HPDE6-E6E7 (cell line): ENCODE measurements at regions not wholly inside any gene's neighbourhood (a gene's known extent, or its start where the extent isn't known, plus 50 kb on each side); places are given as distances from the start of the nearest gene placed in this dataset.

Source experiments
- DNase-seq: peaks from one replicate; pipeline ENCODE4 v3.0.0; 2011; ENCODE audit warnings: missing footprints; ENCODE audit errors: extremely low spot score

DNA sequence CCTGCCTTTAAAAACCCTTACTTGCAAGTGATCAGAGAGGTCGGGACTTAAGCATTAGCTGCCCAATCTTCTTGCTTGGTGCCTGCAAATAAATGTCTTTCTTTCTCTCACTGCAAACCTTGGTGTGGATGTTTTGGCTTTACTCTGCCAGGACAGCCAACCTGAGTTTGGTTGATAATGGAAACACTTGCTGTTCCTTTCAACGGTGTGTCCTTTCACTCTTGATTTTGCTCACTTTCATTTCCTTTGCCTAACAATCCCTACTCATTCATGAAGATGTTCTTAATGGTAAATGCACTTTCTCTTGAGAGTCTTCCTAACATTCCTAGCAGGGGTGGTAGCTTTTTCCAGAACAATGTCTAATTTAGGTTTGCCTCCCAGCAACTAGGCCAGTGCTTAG, 366.2 kb downstream of the HRH4 start:
- DNase-seq: no peak

DNA sequence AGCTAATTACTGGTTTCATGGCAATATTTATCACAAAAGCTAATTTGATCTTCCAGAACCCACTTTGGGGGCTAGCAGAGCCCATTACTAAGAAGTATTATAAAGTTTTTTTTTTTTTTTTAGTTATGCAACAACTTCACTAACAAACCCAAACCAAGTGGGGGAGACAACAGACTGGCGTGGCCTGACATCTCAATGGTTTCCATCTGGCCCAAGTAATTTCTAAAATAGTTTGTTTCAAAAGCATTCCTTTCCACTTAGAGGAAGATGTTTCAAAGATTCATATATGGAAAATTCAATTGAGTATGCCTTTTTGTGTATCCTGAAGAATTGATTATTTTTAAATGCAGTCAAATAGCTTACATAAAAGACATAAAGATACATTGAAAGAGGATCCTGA, 367.1 kb downstream of the HRH4 start:
- no peak for DNase-seq

DNA sequence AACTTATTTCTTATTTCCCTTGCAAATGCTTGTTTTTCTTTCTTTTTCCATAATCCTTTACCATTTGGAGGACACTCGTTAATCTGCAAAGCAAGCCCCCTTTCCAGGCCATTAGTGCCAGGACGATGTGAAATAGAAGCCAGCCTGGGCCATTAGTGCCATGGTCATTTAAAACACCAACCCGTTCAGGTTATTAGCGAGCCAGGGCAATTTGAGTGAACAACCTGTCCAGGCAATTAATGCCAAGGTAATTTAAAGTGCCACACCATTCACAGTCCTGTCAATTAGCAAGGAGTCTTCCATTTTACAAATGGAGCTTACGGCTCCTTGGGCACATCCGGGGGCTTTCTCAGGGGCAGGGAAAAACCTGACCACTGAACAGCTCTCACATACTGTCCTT, 370.6 kb downstream of the HRH4 start:
- no peak for DNase-seq

DNA sequence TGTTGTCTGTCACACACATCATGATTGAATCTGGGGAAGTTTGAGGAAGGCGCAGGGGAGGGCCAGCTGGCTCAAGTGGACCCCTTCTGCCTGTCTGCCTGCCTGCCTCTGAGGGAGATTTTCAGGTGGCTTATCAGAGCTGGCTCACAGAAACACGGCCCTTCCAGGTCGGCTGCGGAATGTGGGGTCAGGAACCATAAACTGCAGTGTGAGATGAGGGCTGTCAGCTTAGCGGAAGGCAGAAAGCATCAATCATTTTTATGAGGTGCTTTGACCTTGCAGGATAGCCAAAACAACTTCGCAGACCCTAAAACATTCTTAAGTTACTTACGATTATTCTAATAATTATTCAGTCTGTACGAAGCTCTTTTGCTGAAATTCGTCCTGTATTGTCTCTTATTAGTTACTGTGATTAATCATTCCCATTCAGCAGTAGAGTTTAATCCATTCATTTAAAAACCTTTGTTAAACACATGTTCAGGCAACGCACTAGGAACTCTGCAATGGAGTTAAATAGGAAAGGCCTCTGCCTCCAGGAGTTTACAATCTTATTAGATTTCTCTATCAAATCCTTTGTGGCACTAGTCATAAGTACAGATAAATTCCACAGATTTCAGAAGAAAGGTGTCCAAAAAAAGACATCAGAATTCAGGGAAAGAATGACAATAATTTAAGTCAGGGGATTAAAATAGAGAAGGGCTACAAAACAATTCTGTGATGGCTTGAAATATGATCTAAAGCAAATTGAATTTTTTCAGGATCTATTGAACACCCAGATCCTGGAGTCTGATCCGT, 371.6 kb downstream of the HRH4 start:
- DNase-seq: no peak

DNA sequence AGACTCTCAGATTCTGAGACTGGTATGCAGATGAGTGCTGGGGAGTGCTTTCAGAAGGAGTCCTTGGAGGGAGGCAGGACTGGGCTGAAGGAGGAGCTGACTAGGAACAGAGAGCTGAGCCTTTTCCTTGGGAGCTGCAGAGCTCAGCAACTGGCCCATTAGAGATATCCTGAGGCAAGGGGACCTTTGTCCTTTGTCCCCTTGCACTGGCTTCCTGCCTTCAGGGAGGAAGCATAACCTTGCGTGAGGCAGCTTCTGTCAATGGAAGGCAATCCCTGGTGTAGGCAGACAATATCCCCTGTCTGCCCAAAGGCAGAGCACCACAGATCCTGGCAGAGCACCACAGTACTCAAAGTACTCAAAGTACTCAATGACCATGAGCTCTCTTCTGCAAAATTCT, 375.3 kb downstream of the HRH4 start:
- no peak for DNase-seq

DNA sequence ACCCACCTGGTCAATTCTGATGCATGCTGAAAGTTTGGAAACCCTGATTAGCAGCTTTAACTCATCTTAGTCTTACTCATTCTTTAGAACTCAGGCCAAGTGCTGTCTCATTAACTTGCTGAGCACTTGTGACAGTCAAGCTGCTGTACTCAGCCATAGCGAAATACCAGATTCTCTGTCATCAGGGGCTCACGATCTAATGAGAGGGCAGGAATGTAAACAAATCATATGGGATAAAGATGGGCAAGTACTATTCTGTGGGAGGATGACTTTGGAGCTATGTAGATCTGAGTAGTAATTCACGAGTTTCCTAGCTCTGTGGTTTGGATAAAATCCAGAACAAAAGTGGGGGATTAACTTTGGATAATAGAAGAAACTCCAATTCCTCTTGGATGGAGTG, 376.6 kb downstream of the HRH4 start:
- no peak for DNase-seq

DNA sequence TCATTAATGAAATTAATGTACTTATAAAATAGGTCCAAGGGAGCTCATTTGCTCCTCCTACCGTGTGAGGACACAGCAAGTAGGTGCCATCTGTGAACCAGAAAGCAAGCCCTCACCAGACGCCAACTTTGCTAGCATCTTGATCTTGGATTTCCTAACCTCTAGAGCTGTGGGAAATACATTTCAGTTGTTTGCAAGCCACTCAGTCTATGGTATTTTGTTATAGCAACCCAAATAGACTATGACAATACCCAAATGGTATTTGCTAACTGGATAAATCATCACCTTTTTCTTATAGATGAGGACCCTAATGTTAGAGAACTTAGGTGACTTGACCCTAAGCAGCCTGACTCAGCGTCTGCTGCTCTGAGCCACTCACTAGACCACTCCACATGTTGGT, 379.6 kb downstream of the HRH4 start:
- no peak for DNase-seq

DNA sequence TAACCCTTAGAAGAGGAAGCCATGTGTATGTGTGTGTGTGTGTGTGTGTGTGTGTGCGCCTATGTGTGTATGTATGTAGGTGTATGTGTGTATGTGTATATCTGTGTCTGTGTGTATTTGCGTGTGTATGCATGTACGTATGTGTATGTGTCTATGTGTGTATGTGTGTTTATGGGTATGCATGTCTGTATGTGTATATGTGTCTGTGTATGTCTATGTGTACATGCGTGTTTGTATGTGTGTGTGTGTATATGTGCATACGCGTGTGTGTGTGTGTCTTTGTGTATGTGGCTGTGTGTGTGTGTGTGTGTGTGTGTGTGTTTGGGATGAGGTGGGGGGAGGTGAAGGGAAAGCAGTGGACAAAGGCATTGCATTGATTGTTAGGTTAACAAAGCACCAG, 380.2 kb downstream of the HRH4 start:
- no peak for DNase-seq

DNA sequence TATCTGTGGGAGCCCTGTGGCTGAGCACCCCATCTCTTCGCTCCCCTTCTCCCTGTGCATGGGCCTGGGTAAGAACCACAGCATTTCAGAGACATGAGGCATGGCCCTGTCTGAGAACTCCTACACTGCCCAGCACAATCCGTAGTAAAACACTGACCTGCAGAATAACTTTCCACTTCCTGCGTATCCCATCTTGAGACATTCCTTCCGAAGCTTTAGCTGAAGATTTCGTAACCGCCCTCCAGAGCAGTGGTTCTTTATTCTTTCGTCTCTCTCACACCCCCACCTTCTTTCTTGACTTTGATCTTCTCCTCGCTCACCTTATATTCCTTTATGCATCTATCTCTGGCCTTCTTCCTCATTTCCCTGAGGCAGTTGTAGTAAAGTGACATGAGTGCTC, 381.1 kb downstream of the HRH4 start:
- DNase-seq: no peak

DNA sequence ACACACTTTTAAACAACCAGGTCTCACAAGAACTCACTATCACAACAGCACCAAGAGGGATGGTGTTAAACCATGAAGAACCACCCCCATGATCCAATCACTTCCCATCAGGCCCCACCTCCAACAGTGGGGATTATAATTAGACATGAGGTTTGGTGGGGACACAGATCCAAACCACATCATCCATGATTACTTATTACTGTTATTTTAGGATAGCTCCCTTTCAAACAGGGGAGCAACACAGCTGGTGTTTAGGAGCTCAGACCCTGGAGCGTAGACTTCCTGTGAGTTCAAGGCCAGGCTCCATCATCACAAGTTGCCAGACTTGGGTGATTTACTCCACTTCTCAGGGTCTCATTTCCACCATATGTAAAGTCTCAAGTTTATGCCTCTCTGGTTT, 382.7 kb downstream of the HRH4 start:
- no peak for DNase-seq

DNA sequence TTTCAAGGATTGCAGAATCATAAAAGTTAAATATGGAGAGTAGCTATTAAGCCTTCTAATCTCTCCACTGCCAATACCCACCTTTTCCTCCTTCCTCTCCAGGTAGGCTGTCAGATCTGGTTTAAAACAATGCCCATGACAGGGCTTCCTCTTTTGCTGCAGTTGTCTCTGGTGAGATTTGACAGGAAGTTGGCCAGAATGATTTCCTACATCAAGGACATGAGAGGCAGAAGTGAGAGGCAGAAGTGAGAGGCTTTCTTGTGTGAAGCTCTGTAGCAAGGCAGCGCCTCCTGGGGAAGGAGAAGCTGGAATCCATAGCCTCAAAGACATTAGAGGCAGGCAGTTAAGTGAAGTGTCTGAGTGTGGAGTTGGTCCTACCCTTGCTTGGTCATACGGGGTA, 385.7 kb downstream of the HRH4 start:
- DNase-seq: no peak

DNA sequence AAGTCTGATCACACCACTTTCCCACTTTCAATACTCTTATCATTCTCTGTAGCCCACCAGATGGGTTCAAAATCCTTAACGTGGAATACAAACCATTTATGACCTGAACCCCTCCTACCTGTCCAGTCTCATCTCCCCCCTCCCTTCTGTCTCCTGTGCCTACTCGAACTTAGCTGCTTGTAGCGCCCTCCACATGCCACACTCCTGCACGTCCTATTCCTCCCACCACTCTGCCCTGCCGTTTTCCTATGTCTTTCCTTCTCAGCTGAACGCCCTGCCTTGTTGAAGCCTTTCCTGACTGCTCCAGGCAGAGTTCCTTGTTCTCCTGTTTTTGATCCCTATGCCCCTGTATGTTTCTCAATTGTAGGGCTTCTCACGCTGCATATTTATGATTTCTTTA, 390.1 kb downstream of the HRH4 start:
- DNase-seq: no peak

DNA sequence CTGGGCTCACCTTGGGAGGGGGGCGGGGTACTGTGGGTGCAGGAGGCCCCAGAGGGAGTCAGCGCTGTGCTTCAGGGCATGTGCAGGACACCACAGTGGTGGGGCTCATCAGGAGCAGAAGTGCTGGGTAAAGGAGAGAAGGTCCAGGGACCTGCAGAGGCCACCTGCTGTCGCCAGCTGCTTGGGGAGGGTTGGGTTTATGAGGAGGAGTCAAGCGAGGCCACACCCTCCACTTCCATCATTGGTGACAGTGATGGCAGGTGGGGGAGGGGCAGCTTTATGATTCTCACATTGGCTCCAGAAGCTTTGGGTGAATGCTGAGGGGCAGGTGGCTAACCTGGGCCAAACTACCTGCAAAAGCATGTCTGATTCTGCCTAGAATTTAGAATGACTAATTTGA, 392.6 kb downstream of the HRH4 start:
- no peak for DNase-seq

DNA sequence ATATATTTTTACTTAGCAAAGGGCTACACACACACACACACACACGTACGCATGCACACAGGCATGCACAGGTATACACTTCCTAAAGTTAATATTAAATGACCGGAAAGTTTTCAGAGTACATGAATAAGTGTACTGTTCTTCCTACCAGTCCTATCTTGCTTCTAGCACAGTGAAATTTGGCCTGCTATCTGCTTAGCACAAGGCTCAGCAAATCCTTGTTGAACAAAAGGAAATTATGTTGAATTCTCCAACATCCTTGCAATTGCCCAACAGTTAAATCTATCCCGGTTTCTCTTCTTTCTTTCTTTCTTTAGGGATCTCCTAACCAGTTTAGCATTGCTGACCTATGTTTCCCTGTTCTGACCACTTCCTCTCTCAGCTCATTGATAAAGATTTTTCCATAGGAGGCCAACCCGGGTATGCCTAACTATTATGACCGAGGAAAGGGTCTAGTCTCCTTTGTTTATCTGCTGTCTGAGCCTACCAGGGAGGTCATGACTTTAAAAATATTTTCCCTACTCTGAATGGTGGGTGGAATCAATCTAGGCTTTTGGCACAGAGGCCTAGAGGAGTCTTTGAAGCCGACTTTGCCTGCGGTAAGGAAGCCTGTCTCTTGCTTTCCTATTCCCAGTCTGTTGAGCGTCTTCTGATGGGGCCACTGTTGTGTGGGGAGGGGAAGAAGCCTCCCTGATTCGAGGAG, 400.7 kb downstream of the HRH4 start:
- DNase-seq: no peak

DNA sequence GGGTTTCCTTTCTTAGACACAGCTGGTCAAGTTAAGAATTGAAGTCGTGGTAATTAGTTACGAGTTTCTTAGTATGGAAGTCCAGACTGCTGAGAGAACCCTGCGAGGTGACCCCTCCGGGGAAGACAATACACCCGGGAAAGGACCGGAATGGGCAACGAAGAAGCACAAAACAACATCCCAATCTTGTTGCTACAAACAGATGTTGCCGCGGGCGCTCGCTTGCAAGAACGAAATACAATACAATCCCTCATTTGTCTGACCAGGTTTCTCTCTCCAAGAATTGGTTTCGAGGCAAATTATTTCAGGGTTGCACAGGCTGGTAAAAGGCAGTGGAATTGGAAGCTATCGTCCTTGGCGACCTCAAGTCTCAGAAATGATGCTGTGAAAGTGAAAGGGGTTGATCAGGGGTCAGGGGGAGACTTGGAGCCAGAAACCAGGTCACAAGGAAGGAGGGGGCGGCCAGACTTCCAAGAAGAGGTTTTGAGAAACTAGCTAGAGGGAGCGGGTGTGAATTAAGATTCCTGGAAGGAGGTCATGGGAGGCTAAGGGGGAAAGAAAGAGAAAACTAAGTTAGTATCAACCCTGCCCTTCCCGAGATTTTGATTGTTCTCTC, 401.9 kb downstream of the HRH4 start:
- DNase-seq: no peak

DNA sequence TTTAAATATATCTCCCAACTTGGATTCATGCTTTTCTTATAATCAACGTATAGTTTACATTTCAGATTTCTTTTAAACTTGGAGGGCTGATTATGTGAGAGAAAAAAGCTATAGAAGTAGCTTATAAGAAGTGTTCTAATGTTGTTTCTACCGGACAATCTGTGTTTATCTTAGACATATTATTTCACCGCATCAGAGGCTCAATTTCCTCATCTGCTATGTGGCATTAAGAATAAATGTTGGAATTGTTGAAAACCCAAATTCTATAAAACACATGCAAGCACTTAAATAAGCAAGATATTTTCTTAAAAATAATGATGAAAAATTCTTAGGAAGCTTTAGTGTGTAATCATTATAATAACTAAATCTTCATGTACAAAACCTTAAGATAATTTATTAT, 407.9 kb downstream of the HRH4 start:
- DNase-seq: no peak

DNA sequence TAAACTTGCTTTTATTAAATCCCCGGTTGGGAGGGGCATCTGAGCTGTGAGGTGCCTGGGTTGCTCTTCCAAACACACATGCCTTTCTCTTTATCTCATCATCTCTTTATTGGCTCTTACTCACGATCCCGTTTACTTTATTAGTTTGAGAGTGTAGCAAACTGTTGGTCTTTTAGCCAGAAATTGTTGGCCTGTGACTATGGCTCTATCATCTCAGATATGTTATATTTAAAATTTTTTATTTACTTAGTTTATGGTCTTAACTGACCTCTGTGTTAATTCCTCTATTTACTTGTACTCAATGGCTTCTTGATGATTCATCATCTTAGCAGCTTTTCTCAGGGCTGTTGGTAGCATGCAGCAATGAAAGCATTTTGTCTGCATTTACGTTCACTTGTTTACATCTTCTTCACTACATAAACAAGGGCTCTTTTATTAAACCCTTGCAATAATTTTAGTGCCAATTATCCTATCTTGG, 408.4 kb downstream of the HRH4 start:
- no peak for DNase-seq

DNA sequence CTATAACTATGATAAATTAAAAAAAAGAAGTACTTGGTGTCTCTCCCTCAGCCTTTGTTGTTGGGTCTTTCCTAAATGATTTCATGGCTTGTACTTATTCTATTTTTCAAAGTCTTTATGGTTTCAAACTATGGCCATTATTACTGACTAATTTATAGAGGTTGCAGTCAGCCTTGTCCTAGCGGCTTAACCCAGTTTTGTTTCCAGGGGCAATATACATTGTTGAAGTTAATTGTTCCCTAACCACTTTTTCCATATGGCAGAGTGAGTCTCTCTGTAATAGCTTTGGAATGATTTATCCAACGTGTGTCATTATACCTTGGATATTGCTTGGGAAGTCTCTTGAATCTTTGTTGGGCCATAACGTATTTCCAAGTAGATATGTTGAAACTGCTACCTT, 408.8 kb downstream of the HRH4 start:
- DNase-seq: no peak

DNA sequence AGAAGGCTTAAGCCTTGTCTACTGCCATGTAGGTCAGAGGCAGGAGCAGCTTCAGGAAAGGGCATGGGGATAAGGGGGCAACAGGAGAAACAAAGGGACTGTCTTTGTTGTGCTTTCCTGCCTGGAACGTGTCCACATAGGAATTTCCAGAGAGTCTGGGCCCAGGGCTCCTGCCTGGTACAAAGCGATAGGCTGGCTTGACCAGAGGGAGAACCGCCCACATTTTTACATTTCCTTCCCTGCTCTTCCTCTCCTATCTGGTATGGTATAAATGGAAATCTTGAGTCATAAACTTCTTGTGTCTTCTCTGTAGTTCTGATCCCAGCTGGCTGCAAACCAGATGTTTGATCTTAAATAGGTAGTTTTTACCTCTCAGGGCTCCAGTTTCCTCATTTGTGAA, 414.8 kb downstream of the HRH4 start:
- no peak for DNase-seq

DNA sequence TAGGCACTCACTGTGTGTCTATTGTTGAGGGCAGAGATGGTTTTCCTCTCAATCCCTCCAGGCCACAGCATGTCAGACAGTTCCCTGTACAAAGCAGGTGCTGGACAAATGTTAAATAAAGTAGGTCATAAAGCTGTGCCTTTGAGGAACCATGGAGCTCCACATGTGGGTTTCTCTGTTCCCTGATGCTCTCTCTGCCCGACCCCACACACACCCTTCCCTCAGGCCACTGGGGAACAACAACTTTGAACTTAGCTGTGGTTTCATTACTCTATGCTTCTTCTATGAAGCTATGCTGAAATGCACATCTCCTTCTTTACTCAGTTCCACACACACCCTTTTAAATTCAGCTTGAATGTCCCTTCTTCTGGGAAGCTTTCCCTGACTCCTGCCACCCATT, 415.3 kb downstream of the HRH4 start:
- no peak for DNase-seq

DNA sequence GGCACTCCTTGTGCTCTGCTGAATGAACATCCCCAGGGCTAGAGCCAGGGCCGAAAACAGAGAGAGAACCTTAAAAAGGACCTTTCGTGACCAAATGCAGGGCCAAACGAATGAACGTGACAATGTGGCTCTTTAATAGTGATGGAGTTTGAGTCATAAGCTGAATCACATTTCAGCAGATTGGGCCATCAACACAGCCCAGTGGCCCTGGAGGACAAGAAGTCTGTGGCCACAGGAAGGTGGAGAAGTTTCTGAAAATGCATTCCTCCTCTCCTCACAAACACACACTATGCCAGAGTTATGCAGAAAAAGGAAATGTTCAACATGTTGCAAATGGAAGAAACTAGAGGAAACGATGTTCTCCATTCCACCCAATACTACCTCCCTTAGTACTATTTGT, 415.8 kb downstream of the HRH4 start:
- DNase-seq: no peak

DNA sequence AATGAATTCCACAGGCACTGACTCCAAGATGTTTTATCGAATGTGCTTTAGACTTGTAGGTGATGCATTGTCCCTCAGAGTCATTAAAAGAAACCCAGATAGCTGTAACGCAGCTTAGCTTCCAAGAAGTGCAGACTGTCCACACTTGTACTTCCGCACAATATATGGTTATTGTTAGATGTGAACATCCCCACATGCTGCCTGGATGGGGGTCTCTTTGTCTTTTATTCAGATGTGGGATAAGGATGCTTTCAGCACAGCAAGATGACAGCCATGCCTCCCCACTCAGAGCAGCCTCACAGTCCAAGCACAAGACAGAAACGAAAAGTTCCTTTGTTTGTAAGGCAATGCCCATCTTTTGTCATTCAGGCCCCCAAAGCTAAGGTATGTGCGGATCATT, 416.6 kb downstream of the HRH4 start:
- no peak for DNase-seq

DNA sequence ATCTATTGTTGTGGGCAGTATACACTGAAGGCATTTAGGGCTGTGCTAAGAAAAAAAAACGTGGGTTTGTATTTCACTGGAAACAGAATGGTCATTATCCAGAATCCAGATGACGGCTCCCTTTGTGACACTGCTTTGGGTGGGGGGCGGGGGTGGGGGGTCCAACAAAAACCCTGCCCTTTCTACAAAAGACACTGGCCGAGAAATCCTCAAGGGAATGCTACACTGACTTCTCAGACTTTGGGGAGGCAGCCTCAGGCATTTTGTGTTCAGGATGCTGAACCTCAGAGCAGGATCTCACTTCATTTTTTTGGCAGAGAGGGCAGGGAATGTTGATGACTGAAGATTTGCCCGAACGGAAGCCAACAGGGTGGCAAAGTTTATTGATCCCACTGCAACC, 417.1 kb downstream of the HRH4 start:
- no peak for DNase-seq
